SK-N-SH treated with all-trans-retinoic acid at 6 μM for 48 hours (cell line): ENCODE measurements at regions not wholly inside any gene's neighbourhood (a gene's known extent, or its start where the extent isn't known, plus 50 kb on each side); places are given as distances from the start of the nearest gene placed in this dataset.

ENCODE experiments used
- ATAC-seq: fragments of 200-7000 bp; cut with Tn5 transposase; 3 replicates; pipeline ENCODE4 v1.9.1; 2020; ENCODE audit warnings: mild to moderate bottlenecking, moderate library complexity
- BACH2 ChIP-seq: fragments of 250-450 bp; sonication (Bioruptor Pico); IDR thresholded peaks from 2 replicates; pipeline ENCODE4 v1.9.0; 2021; ENCODE audit warnings: mild to moderate bottlenecking, borderline replicate concordance
- CREB5 ChIP-seq: fragments of 250-450 bp; sonication (Bioruptor Pico); IDR thresholded peaks from 2 replicates; pipeline ENCODE4 v1.5.1; 2020; ENCODE audit warnings: low read depth, mild to moderate bottlenecking, moderate library complexity
- CSRNP3 ChIP-seq: fragments of 250-450 bp; sonication (Bioruptor Pico); IDR thresholded peaks from 2 replicates; pipeline ENCODE4 v1.5.1; 2021; ENCODE audit warnings: mild to moderate bottlenecking, moderate library complexity
- ESRRG ChIP-seq: fragments of 250-450 bp; sonication (Bioruptor Pico); IDR thresholded peaks from 2 replicates; pipeline ENCODE4 v1.6.1; 2021; ENCODE audit warnings: mild to moderate bottlenecking
- OSR1 ChIP-seq: fragments of 250-450 bp; sonication (Bioruptor Pico); IDR thresholded peaks from 2 replicates; pipeline ENCODE4 v1.8.0; 2022; ENCODE audit warnings: moderate library complexity, mild to moderate bottlenecking, inconsistent platforms
- PATZ1 ChIP-seq: fragments of 250-450 bp; sonication (Bioruptor Pico); IDR thresholded peaks from 2 replicates; pipeline ENCODE4 v1.8.0; 2020; ENCODE audit warnings: mild to moderate bottlenecking, moderate library complexity, borderline replicate concordance
- POU6F1 ChIP-seq: fragments of 250-450 bp; sonication (Bioruptor Pico); IDR thresholded peaks from 2 replicates; pipeline ENCODE4 v1.8.0; 2021; ENCODE audit warnings: low read depth, mild to moderate bottlenecking, moderate library complexity, borderline replicate concordance
- TSHZ2 ChIP-seq: fragments of 250-450 bp; sonication (Bioruptor Pico); IDR thresholded peaks from 2 replicates; pipeline ENCODE4 v1.5.0; 2020; ENCODE audit warnings: mild to moderate bottlenecking, moderate library complexity
- ZNF565 ChIP-seq: fragments of 450-650 bp; formaldehyde crosslinking; conservative IDR thresholded peaks from 2 replicates; pipeline ENCODE4 v1.5.0; 2020; ENCODE audit warnings: low read depth, mild to moderate bottlenecking, moderate library complexity
- ZNF70 ChIP-seq: fragments of 450-650 bp; formaldehyde crosslinking; IDR thresholded peaks from 2 replicates; pipeline ENCODE4 v1.5.0; 2020; ENCODE audit warnings: mild to moderate bottlenecking, moderate library complexity
- ZNF8 ChIP-seq: fragments of 450-650 bp; formaldehyde crosslinking; IDR thresholded peaks from 2 replicates; pipeline ENCODE4 v1.5.0; 2020; ENCODE audit warnings: mild to moderate bottlenecking, moderate library complexity

- TF ChIP-seq PATZ1 (CRISPR knock-in tag) = no peak
Measured at GRCh38 chr12:60279221-60279620, 683.4 kb downstream of the SLC16A7 start (continued).

- TF ChIP-seq CREB5 (CRISPR knock-in tag) = no peak
- TF ChIP-seq, all 23 proteins: peak for 0
- ATAC-seq = no peak
Measured at GRCh38 chr12:60281522-60281921, 685.7 kb downstream of the SLC16A7 start.

GRCh38 chr12:60290532-60290931 lies 694.7 kb downstream of the SLC16A7 start:
- no peak for ATAC-seq
- TF ChIP-seq TSHZ2 = no peak
- no peak for TF ChIP-seq ZNF8 (CRISPR knock-in tag)
- no peak for TF ChIP-seq PATZ1 (CRISPR knock-in tag)
- TF ChIP-seq ESRRG (CRISPR knock-in tag) = no peak
- no peak for TF ChIP-seq OSR1 (CRISPR knock-in tag)
- TF ChIP-seq, all 23 proteins: peak for 0

- ATAC-seq = no peak
Measured at GRCh38 chr12:60308366-60308991, 712.6 kb downstream of the SLC16A7 start.

More at GRCh38 chr12:60308366-60308991, 712.6 kb downstream of the SLC16A7 start:
- TF ChIP-seq OSR1 (CRISPR knock-in tag) = no peak
- no peak for TF ChIP-seq BACH2 (CRISPR knock-in tag)
- no peak for TF ChIP-seq CREB5 (CRISPR knock-in tag)
- no peak for TF ChIP-seq ZNF565 (CRISPR knock-in tag)
- TF ChIP-seq POU6F1 = no peak
- no peak for TF ChIP-seq CSRNP3 (CRISPR knock-in tag)
- TF ChIP-seq ZNF70 = no peak
